GM18520 (cell line): ENCODE measurements at regions not wholly inside any gene's neighbourhood (a gene's known extent, or its start where the extent isn't known, plus 50 kb on each side); places are given as distances from the start of the nearest gene placed in this dataset.

Experiments used
- ATAC-seq: cut with Tn5 transposase; IDR thresholded peaks from one replicate; pipeline ENCODE4 v1.9.1; 2021; ENCODE audit not compliant: unreplicated experiment

GRCh38 chr18:56235071-56235470 lies 403.3 kb downstream of the TXNL1 start:
- no peak for ATAC-seq

DNA sequence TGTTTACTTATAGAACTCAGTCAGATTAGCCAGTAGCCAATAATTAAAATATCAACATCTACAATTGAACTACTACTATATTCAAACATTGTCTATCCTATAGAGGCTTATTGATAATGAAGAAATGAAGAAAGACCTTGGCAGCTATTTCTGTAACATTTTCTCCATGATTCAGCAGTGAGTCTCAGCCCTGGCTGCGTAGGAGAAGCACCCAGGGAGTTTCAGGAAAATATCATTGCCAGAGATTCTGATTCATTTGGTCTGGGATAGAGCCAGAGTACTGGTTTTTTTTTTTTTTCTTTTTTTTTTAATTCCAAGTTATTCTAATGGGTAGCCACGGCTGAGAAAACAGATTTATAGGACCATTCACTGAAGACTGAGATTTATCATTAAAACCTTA lies 404.8 kb downstream of the TXNL1 start:
- no peak for ATAC-seq

GRCh38 chr18:56226025-56226424 lies 412.4 kb downstream of the TXNL1 start:
- no peak for ATAC-seq

GRCh38 chr18:56224669-56225561 lies 413.5 kb downstream of the TXNL1 start:
- ATAC-seq = no peak

- ATAC-seq = no peak
Observed at GRCh38 chr18:56221195-56222065, 417.0 kb downstream of the TXNL1 start.

DNA sequence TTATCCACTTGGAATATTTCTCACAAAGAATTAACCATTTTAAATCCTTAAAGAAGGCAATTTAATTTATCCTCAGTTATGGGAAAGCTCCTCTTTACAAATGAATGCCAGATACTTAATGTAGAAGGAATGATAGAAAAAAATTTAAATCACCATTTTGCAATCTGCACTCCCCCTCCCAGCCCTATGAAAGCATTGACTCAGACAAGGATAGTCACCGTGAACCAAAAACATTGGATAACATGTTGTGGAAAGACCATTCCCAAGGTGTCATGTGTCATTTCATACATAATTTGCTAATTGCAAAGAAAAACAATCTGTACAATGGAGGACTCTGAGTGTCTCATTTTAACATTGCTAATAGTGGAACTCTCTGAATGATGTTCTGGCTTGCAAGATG lies 421.0 kb downstream of the TXNL1 start:
- ATAC-seq = no peak

DNA sequence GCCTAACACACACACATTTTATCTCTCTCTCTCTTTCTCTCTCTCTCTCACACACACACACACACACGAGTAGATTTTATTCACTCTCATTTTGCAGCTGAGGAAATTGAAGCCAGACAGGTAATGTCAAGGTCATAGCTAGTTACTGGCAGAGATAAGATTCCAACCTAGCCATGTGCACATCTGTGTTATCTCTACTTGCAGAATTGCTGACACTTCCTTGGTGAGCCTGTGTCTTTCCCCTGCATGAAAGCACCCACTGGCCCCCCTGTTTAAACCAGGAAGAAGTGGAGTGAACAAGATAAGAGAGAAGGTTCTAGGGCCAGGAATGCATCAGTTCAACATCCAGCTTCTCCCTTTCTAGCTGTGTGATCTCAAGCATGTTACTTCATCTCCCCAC lies 423.7 kb downstream of the TXNL1 start:
- ATAC-seq = no peak

- ATAC-seq = no peak
Observed at GRCh38 chr18:56210520-56210919, 427.9 kb downstream of the TXNL1 start.

GRCh38 chr18:56207989-56208388 lies 430.4 kb downstream of the TXNL1 start:
- ATAC-seq = no peak

GRCh38 chr18:56204052-56204451 lies 434.3 kb downstream of the TXNL1 start:
- no peak for ATAC-seq

GRCh38 chr18:56202678-56203077 lies 435.7 kb downstream of the TXNL1 start:
- ATAC-seq = no peak

DNA sequence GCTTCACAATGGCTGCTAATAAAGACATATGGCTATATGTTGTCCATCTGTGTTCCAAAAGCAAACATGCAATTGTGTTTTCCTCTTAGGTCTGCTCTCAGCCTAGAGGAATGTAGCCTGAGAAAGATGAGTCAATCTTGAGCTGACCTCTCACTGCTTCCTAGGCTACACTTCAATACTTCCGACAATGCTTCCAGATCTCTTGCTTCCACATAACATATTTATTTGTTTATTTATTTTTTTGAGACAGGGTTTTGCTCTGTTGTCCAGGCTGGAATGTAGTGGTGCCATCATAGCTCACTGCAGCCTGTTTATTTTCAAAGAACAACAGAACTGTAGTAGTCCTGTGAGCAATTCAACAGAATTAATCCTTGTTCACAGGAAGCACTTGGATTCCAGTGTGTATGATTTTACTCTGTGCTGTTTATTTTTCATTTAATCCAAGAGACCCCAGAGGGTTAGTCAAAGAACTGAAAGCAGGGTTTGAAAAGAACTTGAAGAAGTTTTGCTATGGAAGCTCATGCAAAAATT lies 437.9 kb downstream of the TXNL1 start:
- no peak for ATAC-seq

GRCh38 chr18:56199580-56200330 lies 438.6 kb downstream of the TXNL1 start:
- no peak for ATAC-seq

DNA sequence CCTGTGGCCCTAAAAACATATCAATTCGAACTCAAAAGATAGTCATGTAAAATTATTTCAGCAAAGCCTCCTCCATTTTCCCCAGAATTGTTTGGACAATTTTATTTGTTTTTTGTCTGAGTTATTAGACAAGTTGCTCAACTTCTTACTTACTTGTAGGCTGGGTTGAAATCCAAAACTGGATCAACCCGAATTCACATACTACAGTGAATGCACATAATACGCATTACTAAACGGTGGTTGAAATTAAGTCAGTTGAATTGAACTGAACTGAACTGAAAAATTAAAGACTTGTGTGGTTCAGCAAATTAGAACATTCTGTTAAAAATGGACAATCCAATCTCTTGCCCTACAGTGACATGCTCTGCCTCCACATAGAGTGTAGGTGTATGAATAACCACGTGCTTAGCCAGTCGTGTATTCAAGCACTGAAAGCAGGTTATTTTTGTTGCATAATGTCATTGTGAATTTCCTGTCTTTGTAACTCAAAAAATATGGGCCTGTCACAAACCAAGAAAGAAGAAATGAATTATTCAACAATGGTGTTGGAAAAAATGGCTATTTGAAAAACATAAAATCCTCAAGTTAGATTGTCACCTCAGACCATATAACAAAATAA lies 441.0 kb downstream of the TXNL1 start:
- no peak for ATAC-seq

DNA sequence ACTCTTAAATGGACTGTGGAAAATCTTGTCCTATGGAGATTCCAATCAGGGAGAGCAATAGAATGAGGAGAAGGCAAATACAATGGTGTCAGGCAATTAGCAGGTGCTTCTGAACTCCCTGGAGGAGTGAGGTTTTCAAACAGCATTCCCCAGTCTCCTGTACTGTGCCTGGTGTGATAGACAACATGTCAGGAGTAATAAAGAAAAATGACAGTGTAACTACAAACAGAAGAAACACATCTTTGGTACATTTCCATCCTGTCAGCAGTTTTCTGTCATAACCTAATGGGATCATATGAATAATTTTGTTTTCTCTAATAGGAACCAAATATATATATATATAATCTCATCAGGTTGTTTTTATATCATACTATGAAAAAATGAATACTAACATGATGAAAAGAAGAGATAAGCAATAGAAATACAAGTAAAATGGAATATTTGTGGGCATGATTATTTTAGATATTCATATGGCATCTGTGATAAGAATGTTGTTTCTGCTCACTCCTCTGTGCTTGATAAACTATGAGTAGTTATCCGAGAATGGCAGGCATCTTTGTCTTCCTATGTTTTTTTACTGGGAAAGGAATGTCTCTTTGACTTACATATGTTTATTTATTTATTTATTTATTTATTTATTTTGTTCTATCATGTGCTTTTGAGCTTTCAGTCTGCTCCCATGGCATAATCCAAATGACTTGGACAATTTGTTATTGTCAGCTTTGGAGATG lies 441.7 kb downstream of the TXNL1 start:
- no peak for ATAC-seq

GRCh38 chr18:56191334-56191733 lies 447.1 kb downstream of the TXNL1 start:
- no peak for ATAC-seq

GRCh38 chr18:56189615-56190014 lies 448.8 kb downstream of the TXNL1 start:
- ATAC-seq = no peak

DNA sequence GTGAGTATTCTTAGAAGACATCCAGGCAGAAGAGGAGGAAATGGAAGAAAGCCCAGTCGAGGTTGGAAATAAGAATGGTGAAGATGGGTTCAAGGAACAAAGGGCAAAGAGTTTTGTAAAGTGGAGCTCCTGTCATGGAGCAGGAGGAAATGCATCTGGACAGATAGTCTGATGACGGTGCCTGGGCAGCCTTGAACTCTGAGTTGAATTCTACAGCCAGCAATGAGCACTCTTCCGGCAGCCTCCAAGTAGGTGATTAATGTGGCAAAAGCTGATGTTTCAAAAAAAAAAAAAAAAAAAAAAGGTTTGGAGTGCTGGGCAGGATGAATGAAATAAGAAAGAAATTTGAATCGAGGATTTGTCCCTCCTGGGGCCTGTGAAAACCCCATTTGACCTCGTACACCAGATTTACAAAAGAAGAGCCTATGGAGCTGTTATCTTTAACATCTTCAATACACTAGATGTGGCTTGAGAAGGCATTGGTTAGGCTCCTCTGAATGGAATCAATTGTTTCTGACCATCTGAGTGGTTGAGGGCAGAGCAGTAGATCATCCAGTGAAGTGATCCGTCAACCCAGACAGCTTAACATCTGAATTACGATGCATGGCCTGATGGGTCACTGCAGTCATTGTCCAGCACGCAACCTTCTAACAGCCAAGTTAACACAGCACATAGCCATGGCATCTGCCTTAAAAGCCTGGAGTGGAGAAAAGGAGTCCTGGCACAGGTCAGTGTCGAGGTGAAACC lies 449.7 kb downstream of the TXNL1 start:
- no peak for ATAC-seq

GRCh38 chr18:56186319-56186718 lies 452.1 kb downstream of the TXNL1 start:
- ATAC-seq = no peak
